NCI-H2081 (cell line): ENCODE measurements at regions not wholly inside any gene's neighbourhood (a gene's known extent, or its start where the extent isn't known, plus 50 kb on each side); places are given as distances from the start of the nearest gene placed in this dataset.

Experiments used
- DNase-seq, 2 experiments: peaks; one replicate each; lab custom pipeline; 2025; lab: John Stamatoyannopoulos, UW

GRCh38 chr2:128632501-128632800 lies 313.8 kb upstream of the HS6ST1 start:
- no peak for DNase-seq

- DNase-seq = no peak
These were observed 314.8 kb upstream of the HS6ST1 start for GRCh38 chr2:128633501-128633900.

GRCh38 chr2:128635361-128635900 lies 316.8 kb upstream of the HS6ST1 start:
- no peak for DNase-seq

- no peak for DNase-seq
These were observed 318.1 kb upstream of the HS6ST1 start for GRCh38 chr2:128636802-128637147.

- no peak for DNase-seq
These were observed 318.9 kb upstream of the HS6ST1 start for GRCh38 chr2:128637481-128638155.

GRCh38 chr2:128638341-128639119 lies 319.9 kb upstream of the HS6ST1 start:
- DNase-seq = peak in 1 of 2 experiments; percentile 23

GRCh38 chr2:128639120-128639477 lies 320.4 kb upstream of the HS6ST1 start:
- DNase-seq = no peak

GRCh38 chr2:128639693-128640092 lies 321.0 kb upstream of the HS6ST1 start:
- DNase-seq = no peak

GRCh38 chr2:128640166-128640844 lies 321.6 kb upstream of the HS6ST1 start:
- DNase-seq = no peak

- no peak for DNase-seq
These were observed 322.2 kb upstream of the HS6ST1 start for GRCh38 chr2:128640845-128641360.

GRCh38 chr2:128641421-128642080 lies 322.9 kb upstream of the HS6ST1 start:
- no peak for DNase-seq

GRCh38 chr2:128642316-128642715 lies 323.6 kb upstream of the HS6ST1 start:
- DNase-seq = no peak

GRCh38 chr2:128642821-128643220 lies 324.2 kb upstream of the HS6ST1 start:
- no peak for DNase-seq

- DNase-seq = no peak
These were observed 324.8 kb upstream of the HS6ST1 start for GRCh38 chr2:128643221-128644065.

- no peak for DNase-seq
These were observed 325.5 kb upstream of the HS6ST1 start for GRCh38 chr2:128644156-128644555.

GRCh38 chr2:128644718-128645256 lies 326.1 kb upstream of the HS6ST1 start:
- DNase-seq = no peak

- DNase-seq = no peak
These were observed 327.0 kb upstream of the HS6ST1 start for GRCh38 chr2:128645631-128646030.

- no peak for DNase-seq
These were observed 327.4 kb upstream of the HS6ST1 start for GRCh38 chr2:128646091-128646490.

GRCh38 chr2:128646691-128647090 lies 328.0 kb upstream of the HS6ST1 start:
- DNase-seq = no peak

GRCh38 chr2:128651000-128651399 lies 332.3 kb upstream of the HS6ST1 start:
- DNase-seq = no peak

- no peak for DNase-seq
These were observed 335.7 kb upstream of the HS6ST1 start for GRCh38 chr2:128654408-128654807.
